GM12878 (cell line): ENCODE measurements at regions not wholly inside any gene's neighbourhood (a gene's known extent, or its start where the extent isn't known, plus 50 kb on each side); places are given as distances from the start of the nearest gene placed in this dataset.
"Not testable (repeated sequence)": the region's sequence is repeated elsewhere in the genome, so short reads cannot be mapped to it uniquely, and the experiment has no call there.

Source experiments
- ATAC-seq: fragments of 200-7000 bp; cut with Tn5 transposase; 3 replicates; pipeline ENCODE4 v1.9.1; 2020; ENCODE audit warnings: mild to moderate bottlenecking, moderate library complexity
- BruUV-seq: library from RNA; stranded (reverse); fragments of 400-500 nt; replicated peaks from 2 replicates; lab custom pipeline; 2021; lab: Mats Ljungman, UMichigan
- CTCF ChIA-PET: fragments of 300-600 bp; sonication (Branson Sonifier 250); formaldehyde crosslinking; extraction: SDS; loops from one replicate; lab custom pipeline; 2021; ENCODE audit warnings: inconsistent platforms; lab: Yijun Ruan, JAX
- POLR2A ChIA-PET: fragments of 350-600 bp; formaldehyde crosslinking; extraction: SDS; loops from one replicate; lab custom pipeline; 2021; ENCODE audit warnings: inconsistent platforms; lab: Charles Lee
- RAD21 ChIA-PET: fragments of 300-600 bp; sonication (Branson Sonifier 250); formaldehyde crosslinking; loops from one replicate; lab custom pipeline; 2023; ENCODE audit warnings: antibody characterized with exemption; ENCODE audit not compliant: unreplicated experiment; lab: Charles Lee
- SMC1A ChIA-PET: fragments of 300-600 bp; sonication (Branson Sonifier 250); formaldehyde crosslinking; loops from one replicate; lab custom pipeline; 2023; ENCODE audit not compliant: unreplicated experiment, uncharacterized antibody; lab: Charles Lee
- DNase-seq: peaks from one replicate; pipeline ENCODE4 v3.0.0-alpha.2; 2011; ENCODE audit warnings: low read depth, low spot score
- FAIRE-seq: peaks from 3 replicates; lab custom pipeline; 2011; peaks lifted over from hg19 to GRCh38; lab: Jason Lieb, UNC
- H2AFZ ChIP-seq: 2 replicates; pipeline ENCODE4 v1.6.0; 2011; ENCODE audit warnings: low read depth, low read length, control low read depth; ENCODE audit not compliant: control insufficient read depth
- H3K27ac ChIP-seq: 2 replicates; pipeline ENCODE4 v1.5.1; 2011; ENCODE audit warnings: control low read depth; ENCODE audit not compliant: control insufficient read depth, insufficient read depth
- H3K27me3 ChIP-seq, 2 experiments: replicated peaks in 1 of 2; 2 replicates each; pipeline versions ENCODE4 v1.6.0 to v1.6.1; 2011; ENCODE audit warnings: low read length in 1 of 2; ENCODE audit not compliant: control insufficient read depth in 2 of 2, insufficient read depth in 2 of 2
- H3K36me3 ChIP-seq, 2 experiments: 2 replicates each; pipeline ENCODE4 v1.5.1; 2011; ENCODE audit warnings: low read length in 1 of 2; ENCODE audit not compliant: control insufficient read depth in 2 of 2, insufficient read depth in 2 of 2
- H3K4me1 ChIP-seq: 2 replicates; pipeline ENCODE4 v1.6.1; 2011; ENCODE audit warnings: mild to moderate bottlenecking, low read length, moderate library complexity, mixed read lengths; ENCODE audit not compliant: control insufficient read depth, insufficient read depth
- H3K4me2 ChIP-seq: 2 replicates; pipeline ENCODE4 v1.6.0; 2011; ENCODE audit warnings: control low read depth; ENCODE audit not compliant: control insufficient read depth, insufficient read depth
- H3K4me3 ChIP-seq: fragments of 200-600 bp; sonication (generic); 2 replicates; pipeline ENCODE4 v1.5.1; 2016
- H3K79me2 ChIP-seq: 2 replicates; pipeline ENCODE4 v1.6.0; 2011; ENCODE audit warnings: low read length; ENCODE audit not compliant: control insufficient read depth, insufficient read depth
- H3K9ac ChIP-seq: 2 replicates; pipeline ENCODE4 v1.8.0; 2011; ENCODE audit warnings: low read length, control low read depth, mixed read lengths; ENCODE audit not compliant: control insufficient read depth, insufficient read depth
- H3K9me3 ChIP-seq: replicated peaks from 3 replicates; pipeline ENCODE4 v1.5.1; 2011; ENCODE audit warnings: mild to moderate bottlenecking, low read length; ENCODE audit not compliant: control insufficient read depth, insufficient read depth
- H4K20me1 ChIP-seq: 2 replicates; pipeline ENCODE4 v1.6.0; 2011; ENCODE audit not compliant: control insufficient read depth, insufficient read depth
- BHLHE40 ChIP-seq, 2 experiments: fragments of 450-650 bp in 1 of 2; IDR thresholded peaks; 2 replicates each; pipeline ENCODE4 v1.6.1; 2011 to 2017; ENCODE audit warnings: low read depth in 2 of 2, borderline replicate concordance in 1 of 2, improper control_type of control experiment in 1 of 2, low read length in 1 of 2, mild to moderate bottlenecking in 1 of 2
- IKZF2 ChIP-seq, 2 experiments: fragments of 450-650 bp; IDR thresholded peaks; 2 replicates each; pipeline ENCODE4 v1.6.1; 2017; ENCODE audit warnings: mild to moderate bottlenecking in 2 of 2, moderate library complexity in 2 of 2
- MEF2B ChIP-seq: fragments of 450-650 bp; IDR thresholded peaks from 2 replicates; pipeline ENCODE4 v1.6.1; 2018; ENCODE audit warnings: mild to moderate bottlenecking, moderate library complexity; ENCODE audit not compliant: partially characterized antibody, poor library complexity, severe bottlenecking
- WGBS: methylation state at CpG from one replicate; pipeline ENCODE4 v1.1.6; 2016; ENCODE audit warnings: low lambda C conversion rate; ENCODE audit not compliant: insufficient replicate concordance, insufficient coverage; ENCODE audit errors: missing lambda C conversion rate; 5-methylcytosine and 5-hydroxymethylcytosine counted together
- in situ Hi-C: fragments of 300-500 bp; cut with MboI; formaldehyde crosslinking; loops from 9 replicates; pipeline ENCODE4 v1.14.3; 2018; ENCODE audit warnings: mixed read lengths
- intact Hi-C: fragments of 100-400 bp; cut with micrococcal nuclease; formaldehyde crosslinking; loops from one replicate; pipeline ENCODE4 v1.14.2; 2022; ENCODE audit not compliant: unreplicated experiment
- TF ChIP-seq, protein P1 (sequence below): fragments of 450-650 bp; IDR thresholded peaks from 2 replicates; pipeline ENCODE4 v1.6.1; 2017; ENCODE audit warnings: mild to moderate bottlenecking, moderate library complexity
- TF ChIP-seq, protein P2 (sequence below): fragments of 450-650 bp; IDR thresholded peaks from 2 replicates; pipeline ENCODE4 v1.6.1; 2017; ENCODE audit warnings: mild to moderate bottlenecking, moderate library complexity

DNA sequence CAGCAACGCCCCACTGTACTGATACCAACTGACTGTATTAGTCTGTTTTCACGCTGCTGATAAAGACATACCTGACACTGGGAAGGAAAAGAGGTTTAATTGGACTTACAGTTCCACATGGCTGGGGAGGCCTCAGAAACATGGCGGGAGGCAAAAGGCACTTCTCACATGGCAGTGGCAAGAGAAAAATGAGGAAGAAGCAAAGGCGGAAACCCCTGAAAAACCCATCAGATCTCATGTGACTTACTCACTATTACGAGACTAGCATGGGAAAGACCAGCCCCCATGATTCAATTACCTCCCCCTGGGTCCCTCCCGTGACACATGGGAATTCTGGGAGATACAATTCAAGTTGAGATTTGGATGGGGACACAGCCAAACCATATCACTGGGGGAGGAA is 110.0 kb upstream of the LNX1 start:
- ATAC-seq, DNase-seq, H2AFZ ChIP-seq, H3K79me2 ChIP-seq, H4K20me1 ChIP-seq, H3K9ac ChIP-seq, H3K36me3 ChIP-seq, H3K4me3 ChIP-seq, H3K27me3 ChIP-seq, BruUV-seq, H3K4me2 ChIP-seq, FAIRE-seq, H3K9me3 ChIP-seq: not testable (repeated sequence)
- ChIA-PET RAD21 (interaction anchor here (1.4 to 6.1 kb wide), 8 partner anchors 9 to 237 kb away, joined by 4 to 132 read pairs (median 16); no protein-coding TSS in a partner anchor), SMC1A (interaction anchor here (1.0 to 14.8 kb wide), 11 partner anchors 7 to 274 kb away, joined by 3 to 228 read pairs (median 34); no protein-coding TSS in a partner anchor), CTCF (interaction anchor here (1.7 to 11.6 kb wide), 5 partner anchors 12 to 213 kb away, joined by 3 to 305 read pairs (median 71); no protein-coding TSS in a partner anchor), POLR2A (interaction anchor here (1.0 to 5.3 kb wide), 3 partner anchors 28 to 61 kb away, joined by 3 to 46 read pairs (median 25); no protein-coding TSS in a partner anchor)
- Histone ChIP-seq H3K4me1 (peaks cover 42% of the 10 kb centered on the region), H3K27ac (peak overlapping the region; percentile 64; the same call in 1 of the 2 replicates)
- WGBS: 90% methylated on average over 6 of the region's 6 CpGs
- in situ Hi-C loops (loop anchor here (10.0 kb wide), 1 partner anchor 56 kb away; no protein-coding TSS in a partner anchor), intact Hi-C loops (loop anchor here (5.0 to 10.0 kb wide), 4 partner anchors 209 to 686 kb away; partner anchors contain the start of gene CHIC2)
- peak; percentile 43 for TF ChIP-seq MEF2B
- TF ChIP-seq, protein P1, sequence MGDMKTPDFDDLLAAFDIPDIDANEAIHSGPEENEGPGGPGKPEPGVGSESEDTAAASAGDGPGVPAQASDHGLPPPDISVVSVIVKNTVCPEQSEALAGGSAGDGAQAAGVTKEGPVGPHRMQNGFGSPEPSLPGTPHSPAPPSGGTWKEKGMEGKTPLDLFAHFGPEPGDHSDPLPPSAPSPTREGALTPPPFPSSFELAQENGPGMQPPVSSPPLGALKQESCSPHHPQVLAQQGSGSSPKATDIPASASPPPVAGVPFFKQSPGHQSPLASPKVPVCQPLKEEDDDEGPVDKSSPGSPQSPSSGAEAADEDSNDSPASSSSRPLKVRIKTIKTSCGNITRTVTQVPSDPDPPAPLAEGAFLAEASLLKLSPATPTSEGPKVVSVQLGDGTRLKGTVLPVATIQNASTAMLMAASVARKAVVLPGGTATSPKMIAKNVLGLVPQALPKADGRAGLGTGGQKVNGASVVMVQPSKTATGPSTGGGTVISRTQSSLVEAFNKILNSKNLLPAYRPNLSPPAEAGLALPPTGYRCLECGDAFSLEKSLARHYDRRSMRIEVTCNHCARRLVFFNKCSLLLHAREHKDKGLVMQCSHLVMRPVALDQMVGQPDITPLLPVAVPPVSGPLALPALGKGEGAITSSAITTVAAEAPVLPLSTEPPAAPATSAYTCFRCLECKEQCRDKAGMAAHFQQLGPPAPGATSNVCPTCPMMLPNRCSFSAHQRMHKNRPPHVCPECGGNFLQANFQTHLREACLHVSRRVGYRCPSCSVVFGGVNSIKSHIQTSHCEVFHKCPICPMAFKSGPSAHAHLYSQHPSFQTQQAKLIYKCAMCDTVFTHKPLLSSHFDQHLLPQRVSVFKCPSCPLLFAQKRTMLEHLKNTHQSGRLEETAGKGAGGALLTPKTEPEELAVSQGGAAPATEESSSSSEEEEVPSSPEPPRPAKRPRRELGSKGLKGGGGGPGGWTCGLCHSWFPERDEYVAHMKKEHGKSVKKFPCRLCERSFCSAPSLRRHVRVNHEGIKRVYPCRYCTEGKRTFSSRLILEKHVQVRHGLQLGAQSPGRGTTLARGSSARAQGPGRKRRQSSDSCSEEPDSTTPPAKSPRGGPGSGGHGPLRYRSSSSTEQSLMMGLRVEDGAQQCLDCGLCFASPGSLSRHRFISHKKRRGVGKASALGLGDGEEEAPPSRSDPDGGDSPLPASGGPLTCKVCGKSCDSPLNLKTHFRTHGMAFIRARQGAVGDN: peak; percentile 86
- TF ChIP-seq BHLHE40 (IDR thresholded peaks at IDR 0.05; ENCODE audit: borderline replicate concordance in 1 of 2, low read depth in 2 of 2, low read length in 1 of 2): 0 out of 4 replicates have a peak, but pooled peaks of 1 of the 2 experiments have one; percentile 15
- peak in 1 of 2 experiments; percentile 17; a peak in 1 of 4 replicates for TF ChIP-seq IKZF2 (IDR thresholded peaks at IDR 0.05)
- TF ChIP-seq, protein P2, sequence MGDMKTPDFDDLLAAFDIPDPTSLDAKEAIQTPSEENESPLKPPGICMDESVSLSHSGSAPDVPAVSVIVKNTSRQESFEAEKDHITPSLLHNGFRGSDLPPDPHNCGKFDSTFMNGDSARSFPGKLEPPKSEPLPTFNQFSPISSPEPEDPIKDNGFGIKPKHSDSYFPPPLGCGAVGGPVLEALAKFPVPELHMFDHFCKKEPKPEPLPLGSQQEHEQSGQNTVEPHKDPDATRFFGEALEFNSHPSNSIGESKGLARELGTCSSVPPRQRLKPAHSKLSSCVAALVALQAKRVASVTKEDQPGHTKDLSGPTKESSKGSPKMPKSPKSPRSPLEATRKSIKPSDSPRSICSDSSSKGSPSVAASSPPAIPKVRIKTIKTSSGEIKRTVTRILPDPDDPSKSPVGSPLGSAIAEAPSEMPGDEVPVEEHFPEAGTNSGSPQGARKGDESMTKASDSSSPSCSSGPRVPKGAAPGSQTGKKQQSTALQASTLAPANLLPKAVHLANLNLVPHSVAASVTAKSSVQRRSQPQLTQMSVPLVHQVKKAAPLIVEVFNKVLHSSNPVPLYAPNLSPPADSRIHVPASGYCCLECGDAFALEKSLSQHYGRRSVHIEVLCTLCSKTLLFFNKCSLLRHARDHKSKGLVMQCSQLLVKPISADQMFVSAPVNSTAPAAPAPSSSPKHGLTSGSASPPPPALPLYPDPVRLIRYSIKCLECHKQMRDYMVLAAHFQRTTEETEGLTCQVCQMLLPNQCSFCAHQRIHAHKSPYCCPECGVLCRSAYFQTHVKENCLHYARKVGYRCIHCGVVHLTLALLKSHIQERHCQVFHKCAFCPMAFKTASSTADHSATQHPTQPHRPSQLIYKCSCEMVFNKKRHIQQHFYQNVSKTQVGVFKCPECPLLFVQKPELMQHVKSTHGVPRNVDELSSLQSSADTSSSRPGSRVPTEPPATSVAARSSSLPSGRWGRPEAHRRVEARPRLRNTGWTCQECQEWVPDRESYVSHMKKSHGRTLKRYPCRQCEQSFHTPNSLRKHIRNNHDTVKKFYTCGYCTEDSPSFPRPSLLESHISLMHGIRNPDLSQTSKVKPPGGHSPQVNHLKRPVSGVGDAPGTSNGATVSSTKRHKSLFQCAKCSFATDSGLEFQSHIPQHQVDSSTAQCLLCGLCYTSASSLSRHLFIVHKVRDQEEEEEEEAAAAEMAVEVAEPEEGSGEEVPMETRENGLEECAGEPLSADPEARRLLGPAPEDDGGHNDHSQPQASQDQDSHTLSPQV: peak; percentile 80; the same call in 1 of the 2 replicates
